Fibroblast of gingiva (primary cell): ENCODE measurements at regions not wholly inside any gene's neighbourhood (a gene's known extent, or its start where the extent isn't known, plus 50 kb on each side); places are given as distances from the start of the nearest gene placed in this dataset.
A peak's percentile ranks its signal among the peaks of the same experiment; 100 is the strongest.

Source experiments
- DNase-seq: peaks from one replicate; pipeline ENCODE4 v3.0.0-alpha.2; 2011; ENCODE audit warnings: low read depth

- no peak for DNase-seq
Observed at GRCh38 chr2:204109681-204110080, 173.1 kb downstream of the ICOS start.

- DNase-seq, result peak; percentile 4
Observed at GRCh38 chr2:204110338-204110741, 173.8 kb downstream of the ICOS start.

DNA sequence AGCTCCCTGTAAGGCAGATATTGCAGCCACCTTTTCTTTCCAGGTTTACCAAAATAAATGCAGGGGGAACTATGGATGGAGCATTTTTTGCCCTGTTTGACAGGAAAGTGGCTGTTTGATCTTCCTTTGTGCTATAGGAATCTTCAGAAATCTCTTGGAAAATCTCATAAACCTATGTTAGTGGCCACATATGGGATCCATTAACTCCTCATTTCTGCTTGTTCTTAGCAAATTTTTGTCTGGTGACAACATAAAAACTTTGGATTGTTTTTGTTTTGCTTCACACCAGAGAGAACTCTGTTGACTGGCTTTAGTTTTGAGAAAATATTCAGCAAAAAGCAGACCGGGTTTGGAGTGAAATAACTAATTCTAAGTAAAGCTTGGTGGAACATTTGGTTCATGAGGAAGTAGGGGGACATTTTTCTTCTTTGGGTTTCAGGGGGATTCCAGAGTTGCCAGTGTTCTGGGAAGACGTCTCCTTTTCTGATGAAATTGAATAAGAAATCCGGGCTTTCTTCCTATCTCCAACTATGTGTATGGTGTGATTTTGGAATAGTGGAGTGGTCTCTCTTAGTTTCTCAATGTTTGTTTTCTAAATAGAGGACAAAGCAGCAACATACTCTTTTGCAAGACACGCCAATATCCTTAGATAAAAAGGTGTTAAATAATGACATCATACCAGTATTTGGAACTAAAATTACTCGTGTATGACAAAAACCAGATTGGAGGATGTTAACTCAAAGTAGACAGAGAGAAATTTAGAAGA lies 174.4 kb downstream of the ICOS start:
- peak; percentile 58 for DNase-seq

DNA sequence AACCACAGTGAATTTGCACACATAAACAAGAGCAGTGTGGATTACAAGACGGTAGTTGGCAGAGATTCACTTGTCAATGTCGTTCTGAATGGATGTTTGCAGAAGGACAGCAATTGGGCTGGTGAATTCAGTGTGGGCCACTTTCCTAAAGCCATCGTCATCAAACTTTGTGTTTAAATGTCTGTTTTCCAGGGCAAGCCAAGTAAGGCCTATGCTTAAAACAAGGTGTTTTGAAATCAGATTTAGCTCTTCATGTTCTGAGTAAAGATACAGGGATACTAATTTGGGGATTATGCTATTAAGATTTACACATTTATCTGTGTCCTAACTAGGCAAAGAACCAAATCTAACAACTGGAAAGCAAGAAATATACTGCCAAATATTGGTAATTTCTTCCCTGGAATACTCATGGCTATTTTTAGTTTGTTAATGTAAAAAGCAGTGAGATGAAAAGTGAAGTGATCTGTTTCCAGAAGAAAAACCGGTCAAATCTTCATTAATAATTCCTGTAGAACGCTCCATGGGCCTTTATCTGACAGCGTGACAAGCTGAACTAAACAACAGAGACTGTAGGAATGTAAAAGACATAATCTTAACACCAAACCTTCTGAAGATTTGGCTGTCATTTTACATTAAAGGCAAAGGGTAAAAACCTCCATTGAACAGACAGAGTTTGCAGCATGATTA lies 175.7 kb downstream of the ICOS start:
- DNase-seq, result no peak

GRCh38 chr2:204114295-204115136 lies 178.0 kb downstream of the ICOS start:
- no peak for DNase-seq

DNA sequence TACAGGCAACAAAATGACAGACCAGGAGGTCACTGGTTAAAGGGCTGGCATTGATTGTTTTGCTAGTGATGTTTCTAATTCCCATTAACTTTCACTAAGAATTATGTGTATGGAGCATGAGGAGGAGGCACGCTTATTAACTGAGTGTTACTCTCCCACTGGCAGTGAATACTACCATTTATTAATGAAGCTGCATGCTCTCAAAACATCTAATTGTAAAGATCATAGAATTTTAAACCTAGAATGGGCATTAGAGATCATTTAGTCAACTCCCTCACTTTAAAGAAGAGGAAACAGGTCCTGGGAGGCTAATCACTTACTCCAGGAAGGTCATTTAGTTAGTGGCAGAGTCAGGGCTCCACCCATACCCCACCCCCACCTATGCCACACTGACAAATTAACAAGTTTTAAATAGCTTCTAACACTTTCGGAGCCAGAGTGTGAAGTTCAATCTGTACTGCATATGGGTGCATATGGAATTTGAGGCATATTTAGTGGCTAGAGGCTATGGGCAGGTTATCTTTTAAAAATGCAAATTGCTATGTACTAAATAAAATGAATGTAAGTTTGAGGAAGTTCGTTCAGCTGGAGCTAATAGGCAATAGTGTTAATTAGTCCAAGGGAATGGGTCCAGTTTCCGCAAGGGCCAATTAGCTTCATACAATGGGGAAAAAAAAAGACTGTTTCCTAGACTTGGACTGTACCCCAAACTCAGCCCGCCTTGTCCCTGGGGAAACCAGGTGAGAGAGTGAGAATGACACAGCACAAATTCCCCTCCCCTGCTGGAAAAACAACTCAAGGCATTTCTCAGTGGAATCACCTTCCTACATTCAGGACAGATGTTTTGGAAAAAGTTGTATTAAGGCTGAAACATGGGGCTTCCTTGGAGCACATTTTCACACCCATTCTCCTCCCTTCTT lies 178.8 kb downstream of the ICOS start:
- no peak for DNase-seq

- no peak for DNase-seq
Observed at GRCh38 chr2:204116159-204116792, 179.7 kb downstream of the ICOS start.

DNA sequence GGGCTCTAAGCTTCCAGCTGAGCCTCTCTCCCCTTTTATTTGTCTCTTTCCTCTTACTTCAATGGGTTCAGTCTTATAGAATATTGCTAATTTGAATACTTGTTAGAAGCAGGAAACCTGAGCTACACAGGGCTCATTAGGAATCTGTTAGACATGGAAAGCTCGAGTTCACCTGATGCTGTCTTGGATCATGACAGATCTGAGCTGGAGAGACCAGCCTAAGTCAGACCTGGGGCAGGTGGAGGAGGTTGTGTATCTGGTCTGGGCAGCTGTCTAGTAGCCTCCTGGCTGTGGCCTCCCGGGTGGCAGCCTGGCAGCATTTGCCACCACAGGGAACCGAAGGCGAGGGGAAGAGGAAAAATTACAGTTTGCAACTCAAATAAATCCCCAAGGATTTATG lies 185.9 kb downstream of the ICOS start:
- no peak for DNase-seq

DNA sequence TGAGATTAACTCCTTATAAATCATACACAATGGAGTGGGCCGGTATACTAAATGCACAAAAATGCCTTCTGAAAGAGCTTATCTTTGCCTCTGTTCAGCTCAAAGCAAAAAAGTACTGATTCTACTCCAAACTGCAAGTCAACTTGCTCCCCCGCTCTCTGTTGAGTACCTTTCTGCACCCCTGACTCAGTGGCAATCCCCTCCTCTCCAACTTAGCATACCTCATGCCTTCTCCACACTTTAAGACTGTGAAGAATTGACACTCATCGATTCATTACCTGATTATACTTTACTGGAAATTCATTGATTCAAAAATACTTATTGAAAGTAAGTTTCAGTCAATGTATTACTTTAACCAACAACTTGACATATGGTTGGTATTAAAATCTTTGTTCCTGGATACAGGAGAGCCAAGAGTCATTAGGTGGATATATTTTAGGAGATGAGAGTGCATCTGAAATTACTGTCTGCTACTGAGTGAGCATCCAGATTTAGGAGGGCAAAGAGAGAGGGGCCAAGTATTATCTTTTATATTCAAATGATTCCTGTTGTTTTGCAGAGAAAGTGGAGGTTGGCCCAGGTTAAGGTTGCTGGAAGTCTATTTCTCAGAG lies 187.7 kb downstream of the ICOS start:
- DNase-seq, result no peak

DNA sequence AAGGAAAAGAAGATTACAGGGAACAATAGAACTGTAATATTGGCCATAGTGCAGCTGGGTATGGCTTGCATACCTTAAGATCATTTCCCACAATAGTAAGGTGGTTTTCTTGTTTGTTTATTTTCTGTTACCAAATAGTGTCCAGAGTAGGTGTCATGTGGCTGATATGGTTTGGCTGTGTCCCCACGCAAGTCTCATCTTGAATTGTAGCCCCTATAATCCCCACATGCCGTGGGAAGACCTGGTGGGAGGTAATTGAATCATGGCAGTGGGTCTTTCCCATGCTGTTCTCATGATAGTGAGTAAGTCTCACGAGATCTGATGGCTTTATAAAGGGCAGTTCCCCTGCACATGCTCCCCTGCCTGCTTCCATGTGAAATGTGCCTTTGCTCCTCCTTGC lies 190.1 kb downstream of the ICOS start:
- DNase-seq, result no peak

DNA sequence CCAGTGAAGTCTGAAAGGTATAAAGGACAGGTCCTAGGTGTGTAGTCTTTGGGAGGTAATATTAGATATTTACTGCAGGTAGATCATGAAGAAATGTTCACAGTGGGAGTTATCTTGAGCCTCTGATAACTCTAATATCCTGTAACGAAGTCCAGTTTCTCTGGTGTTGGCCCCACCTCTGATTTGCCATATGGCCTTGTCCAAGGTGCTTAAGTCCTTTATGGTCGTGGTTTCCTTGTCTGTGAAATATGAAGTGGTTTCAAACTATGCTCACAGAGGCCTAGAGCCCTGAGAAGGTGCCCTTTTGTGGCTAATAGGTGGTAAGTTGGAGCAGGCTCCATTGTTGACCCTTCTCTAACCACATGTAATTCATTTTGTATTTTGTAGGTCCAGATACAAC lies 190.7 kb downstream of the ICOS start:
- DNase-seq, result no peak

- DNase-seq, result no peak
Observed at GRCh38 chr2:204129591-204130294, 193.2 kb downstream of the ICOS start.

GRCh38 chr2:204131621-204132020 lies 195.1 kb downstream of the ICOS start:
- DNase-seq, result no peak

- DNase-seq, result no peak
Observed at GRCh38 chr2:204133476-204133875, 196.9 kb downstream of the ICOS start.

DNA sequence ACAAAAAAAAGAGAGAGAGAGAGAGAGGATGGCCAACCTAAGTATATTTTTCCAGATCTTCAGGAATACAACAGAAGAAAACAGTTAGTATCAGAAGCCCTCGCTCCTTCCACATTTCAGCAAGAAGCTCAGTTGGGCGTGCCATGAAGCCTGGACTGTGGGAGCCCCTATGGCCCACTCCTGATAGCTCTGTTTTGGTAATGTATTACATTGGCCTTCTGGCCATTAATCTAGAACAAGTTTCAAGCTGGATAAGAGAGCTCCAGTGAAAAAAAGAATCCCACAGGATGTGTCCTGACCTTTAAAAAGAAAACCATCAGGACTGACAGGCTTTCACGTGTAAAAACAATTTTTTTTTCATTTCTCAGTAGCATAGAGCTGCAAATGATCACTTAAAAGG lies 197.9 kb downstream of the ICOS start:
- no peak for DNase-seq

- no peak for DNase-seq
Observed at GRCh38 chr2:204135752-204136151, 199.2 kb downstream of the ICOS start.

DNA sequence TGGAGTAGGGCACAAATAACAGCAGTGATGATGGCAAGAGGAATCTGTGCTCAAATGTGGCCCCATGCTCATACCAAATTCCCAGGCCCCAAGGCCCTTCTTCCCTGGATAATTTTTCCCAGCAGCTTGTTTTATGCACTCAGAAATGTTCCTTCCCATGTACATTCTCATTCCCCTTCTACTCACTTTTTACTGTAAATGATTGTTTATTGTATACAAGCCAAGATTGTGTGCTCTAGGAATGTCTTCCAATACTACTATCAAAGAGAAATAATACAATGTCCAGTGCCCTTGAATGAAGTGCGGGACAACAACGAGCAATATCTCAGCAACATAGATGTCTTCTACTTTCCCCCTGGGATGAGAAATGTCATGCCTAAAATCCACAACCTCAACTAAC lies 201.6 kb downstream of the ICOS start:
- DNase-seq, result no peak

GRCh38 chr2:204140246-204140645 lies 203.7 kb downstream of the ICOS start:
- DNase-seq, result no peak

- DNase-seq, result no peak
Observed at GRCh38 chr2:204143216-204144014, 206.9 kb downstream of the ICOS start.
